Ishikawa (cell line): ENCODE measurements at regions not wholly inside any gene's neighbourhood (a gene's known extent, or its start where the extent isn't known, plus 50 kb on each side); places are given as distances from the start of the nearest gene placed in this dataset.

Experiments
- CEBPB ChIP-seq: IDR thresholded peaks from 2 replicates; pipeline ENCODE4 v1.6.1; 2012
- EP300 ChIP-seq: IDR thresholded peaks from 2 replicates; pipeline ENCODE4 v1.6.1; 2012; ENCODE audit warnings: borderline replicate concordance
- MAX ChIP-seq: IDR thresholded peaks from 2 replicates; pipeline ENCODE4 v1.6.1; 2012
- RAD21 ChIP-seq: IDR thresholded peaks from 2 replicates; pipeline ENCODE4 v1.6.1; 2012; ENCODE audit warnings: low read depth
- TCF12 ChIP-seq: IDR thresholded peaks from 2 replicates; pipeline ENCODE4 v1.6.1; 2012; ENCODE audit warnings: low read depth
- USF1 ChIP-seq: IDR thresholded peaks from 2 replicates; pipeline ENCODE4 v1.6.1; 2012

- TF ChIP-seq EP300 (no peak), USF1 (no peak), RAD21 (no peak), CEBPB (no peak), TCF12 (no peak), MAX (no peak)
Observed at GRCh38 chr7:116139007-116139406, 71.3 kb upstream of the TES start.
